GM23338 (cell line): ENCODE measurements at regions not wholly inside any gene's neighbourhood (a gene's known extent, or its start where the extent isn't known, plus 50 kb on each side); places are given as distances from the start of the nearest gene placed in this dataset.

Source experiments
- ATAC-seq: fragments of 200-7000 bp; cut with Tn5 transposase; 3 replicates; pipeline ENCODE4 v1.9.1; 2020
- DNase-seq: peaks from one replicate; pipeline ENCODE4 v3.0.0-alpha.2; 2015; ENCODE audit warnings: low spot score
- H2AFZ ChIP-seq: fragments of 200-600 bp; sonication (generic); 2 replicates; pipeline ENCODE4 v1.8.0; 2016; ENCODE audit warnings: antibody characterized with exemption, mild to moderate bottlenecking, moderate library complexity
- H3F3A ChIP-seq: fragments of 200-600 bp; sonication (generic); replicated peaks from 2 replicates; pipeline ENCODE4 v1.8.0; 2017; ENCODE audit warnings: antibody characterized with exemption, mixed run types, low read depth
- H3K27ac ChIP-seq: fragments of 200-600 bp; sonication (generic); 2 replicates; pipeline ENCODE4 v1.6.1; 2016; ENCODE audit warnings: low read depth
- H3K27me3 ChIP-seq: fragments of 200-600 bp; sonication (generic); 2 replicates; pipeline ENCODE4 v1.8.0; 2016; ENCODE audit warnings: mild to moderate bottlenecking, mixed run types, moderate library complexity; ENCODE audit not compliant: insufficient read depth
- H3K36me3 ChIP-seq: fragments of 200-600 bp; sonication (generic); 2 replicates; pipeline ENCODE4 v1.8.0; 2016; ENCODE audit warnings: mild to moderate bottlenecking; ENCODE audit not compliant: insufficient read depth
- H3K4me1 ChIP-seq: fragments of 200-600 bp; sonication (generic); 2 replicates; pipeline ENCODE4 v1.8.0; 2016; ENCODE audit warnings: mild to moderate bottlenecking, moderate library complexity; ENCODE audit not compliant: insufficient read depth
- H3K4me2 ChIP-seq: fragments of 200-600 bp; sonication (generic); 2 replicates; pipeline ENCODE4 v1.7.1; 2017; ENCODE audit warnings: mixed run types
- H3K4me3 ChIP-seq: fragments of 200-600 bp; sonication (generic); 2 replicates; pipeline ENCODE4 v1.6.1; 2016; ENCODE audit warnings: mixed run types
- H3K79me2 ChIP-seq: fragments of 200-600 bp; sonication (generic); replicated peaks from 2 replicates; pipeline ENCODE4 v1.8.0; 2017; ENCODE audit warnings: mild to moderate bottlenecking; ENCODE audit not compliant: insufficient read depth
- H3K9me2 ChIP-seq: fragments of 200-600 bp; sonication (generic); 2 replicates; pipeline ENCODE4 v1.8.0; 2017; ENCODE audit not compliant: insufficient read depth
- H4K20me1 ChIP-seq: fragments of 200-600 bp; sonication (generic); replicated peaks from 2 replicates; pipeline ENCODE4 v1.8.0; 2017; ENCODE audit warnings: mild to moderate bottlenecking; ENCODE audit not compliant: insufficient read depth
- H3K27ac Mint-ChIP-seq: 2 replicates; pipeline ENCODE4 v1.8.0; 2020; ENCODE audit warnings: inconsistent platforms, mild to moderate bottlenecking, moderate library complexity, mixed read lengths
- H3K27me3 Mint-ChIP-seq: 3 replicates; pipeline ENCODE4 v1.8.0; 2022; ENCODE audit warnings: low read depth, mild to moderate bottlenecking, moderate library complexity, mixed read lengths, inconsistent platforms; ENCODE audit not compliant: insufficient read depth, poor library complexity
- H3K36me3 Mint-ChIP-seq: 3 replicates; pipeline ENCODE4 v1.8.0; 2021; ENCODE audit warnings: low read depth, mild to moderate bottlenecking, inconsistent platforms, moderate library complexity, mixed read lengths
- H3K4me1 Mint-ChIP-seq: 3 replicates; pipeline ENCODE4 v1.8.0; 2020; ENCODE audit warnings: mild to moderate bottlenecking, inconsistent platforms, mixed read lengths
- H3K4me3 Mint-ChIP-seq: 3 replicates; pipeline ENCODE4 v1.8.0; 2021; ENCODE audit warnings: moderate library complexity, mild to moderate bottlenecking, inconsistent platforms, mixed read lengths
- H3K9me3 Mint-ChIP-seq: 3 replicates; pipeline ENCODE4 v1.8.0; 2020; ENCODE audit warnings: moderate library complexity, mild to moderate bottlenecking, inconsistent platforms, mixed read lengths
- EZH2 ChIP-seq: fragments of 200-600 bp; sonication (generic); IDR thresholded peaks from one replicate; pipeline ENCODE4 v1.8.0; 2017; ENCODE audit warnings: antibody characterized with exemption, mild to moderate bottlenecking, low read depth; ENCODE audit not compliant: unreplicated experiment
- EZH2phosphoT487 ChIP-seq: fragments of 200-600 bp; sonication (generic); IDR thresholded peaks from one replicate; pipeline ENCODE4 v1.8.1; 2018; ENCODE audit warnings: antibody characterized with exemption; ENCODE audit not compliant: unreplicated experiment
- JUNB ChIP-seq: IDR thresholded peaks from one replicate; pipeline ENCODE4 v1.6.1; 2016; ENCODE audit warnings: antibody characterized with exemption; ENCODE audit not compliant: unreplicated experiment
- NANOG ChIP-seq: IDR thresholded peaks from 2 replicates; pipeline ENCODE4 v1.6.1; 2016; ENCODE audit warnings: antibody characterized with exemption, borderline replicate concordance
- STAT1 ChIP-seq: IDR thresholded peaks from one replicate; pipeline ENCODE4 v1.6.1; 2016; ENCODE audit warnings: antibody characterized with exemption; ENCODE audit not compliant: unreplicated experiment
- ZNF114 ChIP-seq: fragments of 250-450 bp; sonication (Bioruptor Pico); IDR thresholded peaks from 2 replicates; pipeline ENCODE4 v1.5.0; 2020; ENCODE audit warnings: mild to moderate bottlenecking, moderate library complexity
- ZNF331 ChIP-seq: fragments of 250-450 bp; sonication (Bioruptor Pico); IDR thresholded peaks from 2 replicates; pipeline ENCODE4 v1.5.0; 2020; ENCODE audit warnings: low read depth, mild to moderate bottlenecking, moderate library complexity
- TF ChIP-seq, protein P1 (sequence below): IDR thresholded peaks from 2 replicates; pipeline ENCODE4 v1.6.1; 2016; ENCODE audit warnings: antibody characterized with exemption
- TF ChIP-seq, protein P2 (sequence below), 2 experiments: fragments of 200-600 bp in 1 of 2; sonication (generic) in 1 of 2; conservative IDR thresholded peaks; 2 replicates each; pipeline versions ENCODE4 v1.5.1 to v1.6.1; 2016 to 2017; ENCODE audit warnings: antibody characterized with exemption in 2 of 2, low read depth in 2 of 2, mild to moderate bottlenecking in 2 of 2, moderate library complexity in 1 of 2
- TF ChIP-seq, protein P3 (sequence below): IDR thresholded peaks from one replicate; pipeline ENCODE4 v1.6.1; 2018; ENCODE audit warnings: antibody characterized with exemption; ENCODE audit not compliant: unreplicated experiment

DNA sequence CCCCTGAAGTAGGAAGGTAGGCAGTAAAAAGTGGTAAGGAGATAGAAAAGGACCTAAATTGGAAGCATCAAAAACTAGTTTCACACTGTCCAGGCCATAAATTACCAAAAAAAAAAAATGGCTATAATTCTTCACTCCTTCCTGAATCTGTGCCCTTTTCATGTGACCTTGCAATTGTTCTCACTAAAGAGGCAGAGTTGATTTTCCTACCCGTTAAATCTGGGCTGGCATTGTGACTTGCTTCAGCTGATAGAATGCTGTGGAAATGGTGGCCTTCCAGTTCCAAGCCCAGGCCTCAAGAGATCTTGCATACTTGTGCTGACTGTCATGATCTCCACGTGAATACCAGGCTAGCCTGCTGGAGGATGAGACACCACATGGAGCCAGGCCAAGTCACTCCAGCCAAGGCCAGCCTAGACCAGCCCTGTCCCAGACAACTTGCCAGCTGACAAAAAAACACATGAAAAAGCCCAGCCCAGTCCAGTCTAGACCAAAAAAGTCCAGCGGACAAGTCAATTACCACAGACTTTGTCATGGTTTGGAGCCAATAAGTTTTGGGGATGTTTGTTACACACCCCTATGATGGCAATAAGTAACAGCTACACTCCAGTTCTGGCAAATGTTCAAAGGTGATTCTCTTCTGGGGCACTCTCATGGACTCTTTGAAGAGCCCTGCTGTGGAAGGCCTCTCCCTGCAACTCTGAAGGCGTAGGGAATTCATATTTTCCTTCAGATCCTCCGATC, 51.4 kb upstream of the NUP50 start:
- Histone ChIP-seq H3K4me1 (no peaks in the 10 kb centered on the region), H3K79me2 (no peaks in the 10 kb centered on the region), H3K4me3 (no peak overlapping the region), H3K27me3 (no peaks in the 10 kb centered on the region), H3K27ac (no peak overlapping the region), H3K9me2 (0 out of 2 replicates have a peak, but pooled peaks cover 4% of the 10 kb centered on the region), H3F3A (no peaks in the 10 kb centered on the region), H3K36me3 (no peaks in the 10 kb centered on the region), H3K4me2 (no peak overlapping the region), H4K20me1 (0 out of 2 replicates have a peak, but pooled peaks cover 2% of the 10 kb centered on the region), H2AFZ (no peak overlapping the region)
- ATAC-seq = no peak
- TF ChIP-seq NANOG (no peak), ZNF114 (CRISPR knock-in tag) (no peak), EZH2 (no peak), ZNF331 (CRISPR knock-in tag) (no peak), EZH2phosphoT487 (no peak), JUNB (no peak), STAT1 (no peak)
- TF ChIP-seq, protein P1, sequence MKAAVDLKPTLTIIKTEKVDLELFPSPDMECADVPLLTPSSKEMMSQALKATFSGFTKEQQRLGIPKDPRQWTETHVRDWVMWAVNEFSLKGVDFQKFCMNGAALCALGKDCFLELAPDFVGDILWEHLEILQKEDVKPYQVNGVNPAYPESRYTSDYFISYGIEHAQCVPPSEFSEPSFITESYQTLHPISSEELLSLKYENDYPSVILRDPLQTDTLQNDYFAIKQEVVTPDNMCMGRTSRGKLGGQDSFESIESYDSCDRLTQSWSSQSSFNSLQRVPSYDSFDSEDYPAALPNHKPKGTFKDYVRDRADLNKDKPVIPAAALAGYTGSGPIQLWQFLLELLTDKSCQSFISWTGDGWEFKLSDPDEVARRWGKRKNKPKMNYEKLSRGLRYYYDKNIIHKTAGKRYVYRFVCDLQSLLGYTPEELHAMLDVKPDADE = no peak
- TF ChIP-seq, protein P2, sequence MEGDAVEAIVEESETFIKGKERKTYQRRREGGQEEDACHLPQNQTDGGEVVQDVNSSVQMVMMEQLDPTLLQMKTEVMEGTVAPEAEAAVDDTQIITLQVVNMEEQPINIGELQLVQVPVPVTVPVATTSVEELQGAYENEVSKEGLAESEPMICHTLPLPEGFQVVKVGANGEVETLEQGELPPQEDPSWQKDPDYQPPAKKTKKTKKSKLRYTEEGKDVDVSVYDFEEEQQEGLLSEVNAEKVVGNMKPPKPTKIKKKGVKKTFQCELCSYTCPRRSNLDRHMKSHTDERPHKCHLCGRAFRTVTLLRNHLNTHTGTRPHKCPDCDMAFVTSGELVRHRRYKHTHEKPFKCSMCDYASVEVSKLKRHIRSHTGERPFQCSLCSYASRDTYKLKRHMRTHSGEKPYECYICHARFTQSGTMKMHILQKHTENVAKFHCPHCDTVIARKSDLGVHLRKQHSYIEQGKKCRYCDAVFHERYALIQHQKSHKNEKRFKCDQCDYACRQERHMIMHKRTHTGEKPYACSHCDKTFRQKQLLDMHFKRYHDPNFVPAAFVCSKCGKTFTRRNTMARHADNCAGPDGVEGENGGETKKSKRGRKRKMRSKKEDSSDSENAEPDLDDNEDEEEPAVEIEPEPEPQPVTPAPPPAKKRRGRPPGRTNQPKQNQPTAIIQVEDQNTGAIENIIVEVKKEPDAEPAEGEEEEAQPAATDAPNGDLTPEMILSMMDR (conservative IDR thresholded peaks at IDR 0.05; ENCODE audit: low read depth in 2 of 2) = no peak
- TF ChIP-seq, protein P3, sequence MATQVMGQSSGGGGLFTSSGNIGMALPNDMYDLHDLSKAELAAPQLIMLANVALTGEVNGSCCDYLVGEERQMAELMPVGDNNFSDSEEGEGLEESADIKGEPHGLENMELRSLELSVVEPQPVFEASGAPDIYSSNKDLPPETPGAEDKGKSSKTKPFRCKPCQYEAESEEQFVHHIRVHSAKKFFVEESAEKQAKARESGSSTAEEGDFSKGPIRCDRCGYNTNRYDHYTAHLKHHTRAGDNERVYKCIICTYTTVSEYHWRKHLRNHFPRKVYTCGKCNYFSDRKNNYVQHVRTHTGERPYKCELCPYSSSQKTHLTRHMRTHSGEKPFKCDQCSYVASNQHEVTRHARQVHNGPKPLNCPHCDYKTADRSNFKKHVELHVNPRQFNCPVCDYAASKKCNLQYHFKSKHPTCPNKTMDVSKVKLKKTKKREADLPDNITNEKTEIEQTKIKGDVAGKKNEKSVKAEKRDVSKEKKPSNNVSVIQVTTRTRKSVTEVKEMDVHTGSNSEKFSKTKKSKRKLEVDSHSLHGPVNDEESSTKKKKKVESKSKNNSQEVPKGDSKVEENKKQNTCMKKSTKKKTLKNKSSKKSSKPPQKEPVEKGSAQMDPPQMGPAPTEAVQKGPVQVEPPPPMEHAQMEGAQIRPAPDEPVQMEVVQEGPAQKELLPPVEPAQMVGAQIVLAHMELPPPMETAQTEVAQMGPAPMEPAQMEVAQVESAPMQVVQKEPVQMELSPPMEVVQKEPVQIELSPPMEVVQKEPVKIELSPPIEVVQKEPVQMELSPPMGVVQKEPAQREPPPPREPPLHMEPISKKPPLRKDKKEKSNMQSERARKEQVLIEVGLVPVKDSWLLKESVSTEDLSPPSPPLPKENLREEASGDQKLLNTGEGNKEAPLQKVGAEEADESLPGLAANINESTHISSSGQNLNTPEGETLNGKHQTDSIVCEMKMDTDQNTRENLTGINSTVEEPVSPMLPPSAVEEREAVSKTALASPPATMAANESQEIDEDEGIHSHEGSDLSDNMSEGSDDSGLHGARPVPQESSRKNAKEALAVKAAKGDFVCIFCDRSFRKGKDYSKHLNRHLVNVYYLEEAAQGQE = no peak
- H3K9me3 Mint-ChIP-seq = peaks cover 13% of the 10 kb centered on the region; the same call in 1 of the 3 replicates
- no peak overlapping the region for H3K4me3 Mint-ChIP-seq
- peaks cover 4% of the 10 kb centered on the region for H3K27me3 Mint-ChIP-seq
- no peak for DNase-seq
- H3K36me3 Mint-ChIP-seq = no peaks in the 10 kb centered on the region; the same call in 2 of the 3 replicates
- H3K4me1 Mint-ChIP-seq = no peaks in the 10 kb centered on the region; the same call in 2 of the 3 replicates
- H3K27ac Mint-ChIP-seq = no peak overlapping the region
